GM12878 (cell line): ENCODE measurements at regions not wholly inside any gene's neighbourhood (a gene's known extent, or its start where the extent isn't known, plus 50 kb on each side); places are given as distances from the start of the nearest gene placed in this dataset.

Source experiments
- ATAC-seq: fragments of 200-7000 bp; cut with Tn5 transposase; 3 replicates; pipeline ENCODE4 v1.9.1; 2020; ENCODE audit warnings: mild to moderate bottlenecking, moderate library complexity
- BruUV-seq: library from RNA; stranded (reverse); fragments of 400-500 nt; replicated peaks from 2 replicates; lab custom pipeline; 2021; lab: Mats Ljungman, UMichigan
- CTCF ChIA-PET: fragments of 300-600 bp; sonication (Branson Sonifier 250); formaldehyde crosslinking; extraction: SDS; loops from one replicate; lab custom pipeline; 2021; ENCODE audit warnings: inconsistent platforms; lab: Yijun Ruan, JAX
- POLR2A ChIA-PET: fragments of 350-600 bp; formaldehyde crosslinking; extraction: SDS; loops from one replicate; lab custom pipeline; 2021; ENCODE audit warnings: inconsistent platforms; lab: Charles Lee
- RAD21 ChIA-PET: fragments of 300-600 bp; sonication (Branson Sonifier 250); formaldehyde crosslinking; loops from one replicate; lab custom pipeline; 2023; ENCODE audit warnings: antibody characterized with exemption; ENCODE audit not compliant: unreplicated experiment; lab: Charles Lee
- SMC1A ChIA-PET: fragments of 300-600 bp; sonication (Branson Sonifier 250); formaldehyde crosslinking; loops from one replicate; lab custom pipeline; 2023; ENCODE audit not compliant: unreplicated experiment, uncharacterized antibody; lab: Charles Lee
- DNase-seq: peaks from one replicate; pipeline ENCODE4 v3.0.0-alpha.2; 2011; ENCODE audit warnings: low read depth, low spot score
- FAIRE-seq: peaks from 3 replicates; lab custom pipeline; 2011; peaks lifted over from hg19 to GRCh38; lab: Jason Lieb, UNC
- H2AFZ ChIP-seq: 2 replicates; pipeline ENCODE4 v1.6.0; 2011; ENCODE audit warnings: low read depth, low read length, control low read depth; ENCODE audit not compliant: control insufficient read depth
- H3K27ac ChIP-seq: 2 replicates; pipeline ENCODE4 v1.5.1; 2011; ENCODE audit warnings: control low read depth; ENCODE audit not compliant: control insufficient read depth, insufficient read depth
- H3K27me3 ChIP-seq, 2 experiments: replicated peaks in 1 of 2; 2 replicates each; pipeline versions ENCODE4 v1.6.0 to v1.6.1; 2011; ENCODE audit warnings: low read length in 1 of 2; ENCODE audit not compliant: control insufficient read depth in 2 of 2, insufficient read depth in 2 of 2
- H3K36me3 ChIP-seq, 2 experiments: 2 replicates each; pipeline ENCODE4 v1.5.1; 2011; ENCODE audit warnings: low read length in 1 of 2; ENCODE audit not compliant: control insufficient read depth in 2 of 2, insufficient read depth in 2 of 2
- H3K4me1 ChIP-seq: 2 replicates; pipeline ENCODE4 v1.6.1; 2011; ENCODE audit warnings: mild to moderate bottlenecking, low read length, moderate library complexity, mixed read lengths; ENCODE audit not compliant: control insufficient read depth, insufficient read depth
- H3K4me2 ChIP-seq: 2 replicates; pipeline ENCODE4 v1.6.0; 2011; ENCODE audit warnings: control low read depth; ENCODE audit not compliant: control insufficient read depth, insufficient read depth
- H3K4me3 ChIP-seq: fragments of 200-600 bp; sonication (generic); 2 replicates; pipeline ENCODE4 v1.5.1; 2016
- H3K79me2 ChIP-seq: 2 replicates; pipeline ENCODE4 v1.6.0; 2011; ENCODE audit warnings: low read length; ENCODE audit not compliant: control insufficient read depth, insufficient read depth
- H3K9ac ChIP-seq: 2 replicates; pipeline ENCODE4 v1.8.0; 2011; ENCODE audit warnings: low read length, control low read depth, mixed read lengths; ENCODE audit not compliant: control insufficient read depth, insufficient read depth
- H3K9me3 ChIP-seq: replicated peaks from 3 replicates; pipeline ENCODE4 v1.5.1; 2011; ENCODE audit warnings: mild to moderate bottlenecking, low read length; ENCODE audit not compliant: control insufficient read depth, insufficient read depth
- H4K20me1 ChIP-seq: 2 replicates; pipeline ENCODE4 v1.6.0; 2011; ENCODE audit not compliant: control insufficient read depth, insufficient read depth
- MTA2 ChIP-seq: fragments of 450-650 bp; IDR thresholded peaks from 2 replicates; pipeline ENCODE4 v1.6.1; 2016; ENCODE audit warnings: low read depth, mild to moderate bottlenecking, moderate library complexity
- POU2F2 ChIP-seq: IDR thresholded peaks from 3 replicates; pipeline ENCODE4 v1.6.1; 2011; ENCODE audit warnings: low read depth, mild to moderate bottlenecking, low read length, borderline replicate concordance
- RB1 ChIP-seq: fragments of 450-650 bp; formaldehyde crosslinking; IDR thresholded peaks from 2 replicates; pipeline ENCODE4 v1.6.1; 2017; ENCODE audit warnings: mild to moderate bottlenecking, borderline replicate concordance
- WGBS: methylation state at CpG from one replicate; pipeline ENCODE4 v1.1.6; 2016; ENCODE audit warnings: low lambda C conversion rate; ENCODE audit not compliant: insufficient replicate concordance, insufficient coverage; ENCODE audit errors: missing lambda C conversion rate; 5-methylcytosine and 5-hydroxymethylcytosine counted together
- in situ Hi-C: fragments of 300-500 bp; cut with MboI; formaldehyde crosslinking; loops from 9 replicates; pipeline ENCODE4 v1.14.3; 2018; ENCODE audit warnings: mixed read lengths
- intact Hi-C: fragments of 100-400 bp; cut with micrococcal nuclease; formaldehyde crosslinking; loops from one replicate; pipeline ENCODE4 v1.14.2; 2022; ENCODE audit not compliant: unreplicated experiment
- TF ChIP-seq, protein P1 (sequence below): IDR thresholded peaks from 2 replicates; pipeline ENCODE4 v1.6.1; 2011; ENCODE audit warnings: low read depth, low read length, improper control_type of control experiment, borderline replicate concordance
- TF ChIP-seq, protein P2 (sequence below): fragments of 450-650 bp; IDR thresholded peaks from 2 replicates; pipeline ENCODE4 v1.6.1; 2017; ENCODE audit warnings: mild to moderate bottlenecking, moderate library complexity
- TF ChIP-seq, protein P3 (sequence below): fragments of 450-650 bp; IDR thresholded peaks from 2 replicates; pipeline ENCODE4 v1.6.1; 2014; ENCODE audit warnings: mild to moderate bottlenecking
- TF ChIP-seq, protein P4 (sequence below): IDR thresholded peaks from 2 replicates; pipeline ENCODE4 v1.6.1; 2011; ENCODE audit warnings: low read depth, mild to moderate bottlenecking, low read length, moderate library complexity, borderline replicate concordance; ENCODE audit errors: extremely low read depth
- TF ChIP-seq, protein P5 (sequence below): fragments of 150-350 bp; IDR thresholded peaks from 2 replicates; pipeline ENCODE4 v1.6.1; 2016; ENCODE audit warnings: low read depth, low read length

DNA sequence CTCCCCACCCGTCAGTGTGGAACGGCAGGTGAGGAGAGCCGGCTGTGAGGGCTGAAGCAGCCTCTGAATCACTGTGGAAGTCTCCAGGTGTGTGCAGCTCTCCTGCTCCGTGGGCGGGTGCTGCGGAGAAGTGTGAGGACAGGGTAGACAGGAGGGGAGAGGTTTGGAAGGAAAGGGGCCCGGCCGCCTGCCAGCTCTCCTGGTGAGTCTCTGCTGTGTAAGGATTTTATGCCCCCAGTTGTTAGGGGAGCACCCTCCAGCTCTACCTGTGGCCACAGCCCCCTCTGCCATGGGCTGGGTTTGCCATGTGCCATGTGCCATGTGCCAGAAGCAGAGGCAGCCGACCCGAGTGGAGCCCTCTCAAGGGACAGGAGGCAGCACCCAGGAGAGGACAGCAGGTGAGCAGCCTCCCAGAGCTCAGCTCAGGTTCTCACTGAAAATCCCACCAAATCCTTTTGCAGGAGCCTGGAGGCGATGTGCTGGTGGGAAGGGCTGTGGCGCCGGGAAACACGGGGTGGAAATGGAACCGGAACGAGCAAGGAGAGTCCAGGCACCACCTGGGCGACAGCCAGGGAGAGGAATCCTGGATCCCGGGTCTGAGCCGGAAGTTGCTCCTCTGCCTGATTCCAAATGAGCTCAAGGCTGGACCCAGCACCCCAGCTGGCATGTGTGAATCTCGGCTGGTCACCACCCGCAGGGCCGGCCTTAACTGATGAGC lies 804.4 kb downstream of the BRD1 start:
- RAD21 ChIA-PET, result no interaction called here
- in situ Hi-C loops (no loop called here), intact Hi-C loops (no loop called here)
- SMC1A ChIA-PET, result no interaction called here
- H2AFZ ChIP-seq, result no peak overlapping the region
- H4K20me1 ChIP-seq, result no peaks in the 10 kb centered on the region
- CTCF ChIA-PET, result no interaction called here
- 40% methylated on average over 22 of the region's 22 CpGs for WGBS
- no peak overlapping the region for H3K4me2 ChIP-seq
- no TSS peak for BruUV-seq
- ATAC-seq (no peak), FAIRE-seq (no peak), DNase-seq (no peak)
- no peaks in the 10 kb centered on the region for H3K36me3 ChIP-seq
- no peak for TF ChIP-seq MTA2
- TF ChIP-seq, protein P1, sequence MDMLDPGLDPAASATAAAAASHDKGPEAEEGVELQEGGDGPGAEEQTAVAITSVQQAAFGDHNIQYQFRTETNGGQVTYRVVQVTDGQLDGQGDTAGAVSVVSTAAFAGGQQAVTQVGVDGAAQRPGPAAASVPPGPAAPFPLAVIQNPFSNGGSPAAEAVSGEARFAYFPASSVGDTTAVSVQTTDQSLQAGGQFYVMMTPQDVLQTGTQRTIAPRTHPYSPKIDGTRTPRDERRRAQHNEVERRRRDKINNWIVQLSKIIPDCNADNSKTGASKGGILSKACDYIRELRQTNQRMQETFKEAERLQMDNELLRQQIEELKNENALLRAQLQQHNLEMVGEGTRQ, result no peak
- no peak for TF ChIP-seq RB1
- TF ChIP-seq POU2F2, result no peak
- TF ChIP-seq, protein P2, sequence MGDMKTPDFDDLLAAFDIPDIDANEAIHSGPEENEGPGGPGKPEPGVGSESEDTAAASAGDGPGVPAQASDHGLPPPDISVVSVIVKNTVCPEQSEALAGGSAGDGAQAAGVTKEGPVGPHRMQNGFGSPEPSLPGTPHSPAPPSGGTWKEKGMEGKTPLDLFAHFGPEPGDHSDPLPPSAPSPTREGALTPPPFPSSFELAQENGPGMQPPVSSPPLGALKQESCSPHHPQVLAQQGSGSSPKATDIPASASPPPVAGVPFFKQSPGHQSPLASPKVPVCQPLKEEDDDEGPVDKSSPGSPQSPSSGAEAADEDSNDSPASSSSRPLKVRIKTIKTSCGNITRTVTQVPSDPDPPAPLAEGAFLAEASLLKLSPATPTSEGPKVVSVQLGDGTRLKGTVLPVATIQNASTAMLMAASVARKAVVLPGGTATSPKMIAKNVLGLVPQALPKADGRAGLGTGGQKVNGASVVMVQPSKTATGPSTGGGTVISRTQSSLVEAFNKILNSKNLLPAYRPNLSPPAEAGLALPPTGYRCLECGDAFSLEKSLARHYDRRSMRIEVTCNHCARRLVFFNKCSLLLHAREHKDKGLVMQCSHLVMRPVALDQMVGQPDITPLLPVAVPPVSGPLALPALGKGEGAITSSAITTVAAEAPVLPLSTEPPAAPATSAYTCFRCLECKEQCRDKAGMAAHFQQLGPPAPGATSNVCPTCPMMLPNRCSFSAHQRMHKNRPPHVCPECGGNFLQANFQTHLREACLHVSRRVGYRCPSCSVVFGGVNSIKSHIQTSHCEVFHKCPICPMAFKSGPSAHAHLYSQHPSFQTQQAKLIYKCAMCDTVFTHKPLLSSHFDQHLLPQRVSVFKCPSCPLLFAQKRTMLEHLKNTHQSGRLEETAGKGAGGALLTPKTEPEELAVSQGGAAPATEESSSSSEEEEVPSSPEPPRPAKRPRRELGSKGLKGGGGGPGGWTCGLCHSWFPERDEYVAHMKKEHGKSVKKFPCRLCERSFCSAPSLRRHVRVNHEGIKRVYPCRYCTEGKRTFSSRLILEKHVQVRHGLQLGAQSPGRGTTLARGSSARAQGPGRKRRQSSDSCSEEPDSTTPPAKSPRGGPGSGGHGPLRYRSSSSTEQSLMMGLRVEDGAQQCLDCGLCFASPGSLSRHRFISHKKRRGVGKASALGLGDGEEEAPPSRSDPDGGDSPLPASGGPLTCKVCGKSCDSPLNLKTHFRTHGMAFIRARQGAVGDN, result no peak
- TF ChIP-seq, protein P3, sequence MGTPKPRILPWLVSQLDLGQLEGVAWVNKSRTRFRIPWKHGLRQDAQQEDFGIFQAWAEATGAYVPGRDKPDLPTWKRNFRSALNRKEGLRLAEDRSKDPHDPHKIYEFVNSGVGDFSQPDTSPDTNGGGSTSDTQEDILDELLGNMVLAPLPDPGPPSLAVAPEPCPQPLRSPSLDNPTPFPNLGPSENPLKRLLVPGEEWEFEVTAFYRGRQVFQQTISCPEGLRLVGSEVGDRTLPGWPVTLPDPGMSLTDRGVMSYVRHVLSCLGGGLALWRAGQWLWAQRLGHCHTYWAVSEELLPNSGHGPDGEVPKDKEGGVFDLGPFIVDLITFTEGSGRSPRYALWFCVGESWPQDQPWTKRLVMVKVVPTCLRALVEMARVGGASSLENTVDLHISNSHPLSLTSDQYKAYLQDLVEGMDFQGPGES, result no peak
- TF ChIP-seq, protein P4, sequence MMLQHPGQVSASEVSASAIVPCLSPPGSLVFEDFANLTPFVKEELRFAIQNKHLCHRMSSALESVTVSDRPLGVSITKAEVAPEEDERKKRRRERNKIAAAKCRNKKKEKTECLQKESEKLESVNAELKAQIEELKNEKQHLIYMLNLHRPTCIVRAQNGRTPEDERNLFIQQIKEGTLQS, result no peak
- TF ChIP-seq, protein P5, sequence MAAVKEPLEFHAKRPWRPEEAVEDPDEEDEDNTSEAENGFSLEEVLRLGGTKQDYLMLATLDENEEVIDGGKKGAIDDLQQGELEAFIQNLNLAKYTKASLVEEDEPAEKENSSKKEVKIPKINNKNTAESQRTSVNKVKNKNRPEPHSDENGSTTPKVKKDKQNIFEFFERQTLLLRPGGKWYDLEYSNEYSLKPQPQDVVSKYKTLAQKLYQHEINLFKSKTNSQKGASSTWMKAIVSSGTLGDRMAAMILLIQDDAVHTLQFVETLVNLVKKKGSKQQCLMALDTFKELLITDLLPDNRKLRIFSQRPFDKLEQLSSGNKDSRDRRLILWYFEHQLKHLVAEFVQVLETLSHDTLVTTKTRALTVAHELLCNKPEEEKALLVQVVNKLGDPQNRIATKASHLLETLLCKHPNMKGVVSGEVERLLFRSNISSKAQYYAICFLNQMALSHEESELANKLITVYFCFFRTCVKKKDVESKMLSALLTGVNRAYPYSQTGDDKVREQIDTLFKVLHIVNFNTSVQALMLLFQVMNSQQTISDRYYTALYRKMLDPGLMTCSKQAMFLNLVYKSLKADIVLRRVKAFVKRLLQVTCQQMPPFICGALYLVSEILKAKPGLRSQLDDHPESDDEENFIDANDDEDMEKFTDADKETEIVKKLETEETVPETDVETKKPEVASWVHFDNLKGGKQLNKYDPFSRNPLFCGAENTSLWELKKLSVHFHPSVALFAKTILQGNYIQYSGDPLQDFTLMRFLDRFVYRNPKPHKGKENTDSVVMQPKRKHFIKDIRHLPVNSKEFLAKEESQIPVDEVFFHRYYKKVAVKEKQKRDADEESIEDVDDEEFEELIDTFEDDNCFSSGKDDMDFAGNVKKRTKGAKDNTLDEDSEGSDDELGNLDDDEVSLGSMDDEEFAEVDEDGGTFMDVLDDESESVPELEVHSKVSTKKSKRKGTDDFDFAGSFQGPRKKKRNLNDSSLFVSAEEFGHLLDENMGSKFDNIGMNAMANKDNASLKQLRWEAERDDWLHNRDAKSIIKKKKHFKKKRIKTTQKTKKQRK, result no peak
- H3K27ac ChIP-seq, result no peak overlapping the region
- H3K79me2 ChIP-seq, result no peaks in the 10 kb centered on the region
- H3K9me3 ChIP-seq, result no peaks in the 10 kb centered on the region; the same call in 2 of the 3 replicates
- no peaks in the 10 kb centered on the region for H3K4me1 ChIP-seq
- H3K27me3 ChIP-seq, result no peaks in the 10 kb centered on the region
- POLR2A ChIA-PET, result no interaction called here
- no peak overlapping the region for H3K9ac ChIP-seq
- H3K4me3 ChIP-seq, result no peak overlapping the region
